Jurkat, Clone E6-1 (cell line): ENCODE measurements at regions not wholly inside any gene's neighbourhood (a gene's known extent, or its start where the extent isn't known, plus 50 kb on each side); places are given as distances from the start of the nearest gene placed in this dataset.

ENCODE experiments used
- DNase-seq: peaks from one replicate; pipeline ENCODE4 v3.0.0-alpha.2; 2011; ENCODE audit warnings: low read depth, low spot score
- H3K4me3 ChIP-seq: 2 replicates; pipeline ENCODE4 v1.5.1; 2011; ENCODE audit warnings: mild to moderate bottlenecking, low read length, control low read depth, moderate library complexity

- DNase-seq = no peak
- no peak overlapping the region for H3K4me3 ChIP-seq
Measured at GRCh38 chr3:99342383-99342782, 296.0 kb upstream of the COL8A1 start.

- DNase-seq = no peak
- no peak overlapping the region for H3K4me3 ChIP-seq
Measured at GRCh38 chr3:99339222-99339621, 299.2 kb upstream of the COL8A1 start.

GRCh38 chr3:99332718-99333117 lies 305.7 kb upstream of the COL8A1 start:
- DNase-seq = no peak

GRCh38 chr3:99332276-99332675 lies 306.1 kb upstream of the COL8A1 start:
- DNase-seq = no peak
- no peak overlapping the region for H3K4me3 ChIP-seq

More at GRCh38 chr3:99332718-99333117, 305.7 kb upstream of the COL8A1 start:
- no peak overlapping the region for H3K4me3 ChIP-seq

GRCh38 chr3:99330924-99331532 lies 307.4 kb upstream of the COL8A1 start:
- DNase-seq = no peak
- no peak overlapping the region for H3K4me3 ChIP-seq

GRCh38 chr3:99330281-99330680 lies 308.1 kb upstream of the COL8A1 start:
- H3K4me3 ChIP-seq = no peak overlapping the region
- DNase-seq = no peak

GRCh38 chr3:99325402-99325801 lies 313.0 kb upstream of the COL8A1 start:
- DNase-seq = no peak
- no peak overlapping the region for H3K4me3 ChIP-seq

- DNase-seq = peak; percentile 14
Measured at GRCh38 chr3:99324636-99325203, 313.7 kb upstream of the COL8A1 start.

GRCh38 chr3:99323940-99324339 lies 314.5 kb upstream of the COL8A1 start:
- DNase-seq = no peak
- H3K4me3 ChIP-seq = no peak overlapping the region

More at GRCh38 chr3:99324636-99325203, 313.7 kb upstream of the COL8A1 start:
- H3K4me3 ChIP-seq = no peak overlapping the region

- no peak overlapping the region for H3K4me3 ChIP-seq
- DNase-seq = no peak
Measured at GRCh38 chr3:99322551-99322950, 315.8 kb upstream of the COL8A1 start.

GRCh38 chr3:99321261-99321660 lies 317.1 kb upstream of the COL8A1 start:
- DNase-seq = no peak
- H3K4me3 ChIP-seq = no peak overlapping the region

GRCh38 chr3:99319961-99320360 lies 318.4 kb upstream of the COL8A1 start:
- no peak for DNase-seq
- no peak overlapping the region for H3K4me3 ChIP-seq

- H3K4me3 ChIP-seq = no peak overlapping the region
- DNase-seq = no peak
Measured at GRCh38 chr3:99319450-99319849, 318.9 kb upstream of the COL8A1 start.

GRCh38 chr3:99317201-99317600 lies 321.2 kb upstream of the COL8A1 start:
- DNase-seq = no peak
- H3K4me3 ChIP-seq = no peak overlapping the region

- no peak for DNase-seq
- H3K4me3 ChIP-seq = no peak overlapping the region
Measured at GRCh38 chr3:99315896-99316295, 322.5 kb upstream of the COL8A1 start.

- DNase-seq = no peak
- no peak overlapping the region for H3K4me3 ChIP-seq
Measured at GRCh38 chr3:99313485-99313884, 324.9 kb upstream of the COL8A1 start.

- no peak for DNase-seq
- no peak overlapping the region for H3K4me3 ChIP-seq
Measured at GRCh38 chr3:99298661-99299060, 339.7 kb upstream of the COL8A1 start.

- DNase-seq = no peak
- no peak overlapping the region for H3K4me3 ChIP-seq
Measured at GRCh38 chr3:99295836-99296235, 342.6 kb upstream of the COL8A1 start.

- H3K4me3 ChIP-seq = peak overlapping the region; percentile 15
- DNase-seq = peak; percentile 55
Measured at GRCh38 chr3:99294092-99294491, 344.3 kb upstream of the COL8A1 start.

- DNase-seq = no peak
- H3K4me3 ChIP-seq = no peak overlapping the region
Measured at GRCh38 chr3:99287876-99288275, 350.5 kb upstream of the COL8A1 start.

GRCh38 chr3:99286266-99286845 lies 352.0 kb upstream of the COL8A1 start:
- H3K4me3 ChIP-seq = no peak overlapping the region

More at GRCh38 chr3:99286266-99286845, 352.0 kb upstream of the COL8A1 start:
- no peak for DNase-seq
